Ishikawa (cell line): ENCODE measurements at regions not wholly inside any gene's neighbourhood (a gene's known extent, or its start where the extent isn't known, plus 50 kb on each side); places are given as distances from the start of the nearest gene placed in this dataset.

Source experiments
- CEBPB ChIP-seq: IDR thresholded peaks from 2 replicates; pipeline ENCODE4 v1.6.1; 2012
- CREB1 ChIP-seq: IDR thresholded peaks from 2 replicates; pipeline ENCODE4 v1.6.1; 2012; ENCODE audit warnings: low read depth
- EGR1 ChIP-seq: IDR thresholded peaks from 2 replicates; pipeline ENCODE4 v1.6.1; 2012
- EP300 ChIP-seq: IDR thresholded peaks from 2 replicates; pipeline ENCODE4 v1.6.1; 2012; ENCODE audit warnings: borderline replicate concordance
- FOXM1 ChIP-seq: IDR thresholded peaks from 2 replicates; pipeline ENCODE4 v1.6.1; 2012; ENCODE audit warnings: low read depth, borderline replicate concordance
- NFIC ChIP-seq: IDR thresholded peaks from 2 replicates; pipeline ENCODE4 v1.6.1; 2012
- RAD21 ChIP-seq: IDR thresholded peaks from 2 replicates; pipeline ENCODE4 v1.6.1; 2012; ENCODE audit warnings: low read depth
- REST ChIP-seq: IDR thresholded peaks from 2 replicates; pipeline ENCODE4 v1.6.1; 2012; ENCODE audit warnings: low read depth, mild to moderate bottlenecking
- TAF1 ChIP-seq: IDR thresholded peaks from 2 replicates; pipeline ENCODE4 v1.6.1; 2012; ENCODE audit warnings: low read depth, mild to moderate bottlenecking
- TCF12 ChIP-seq: IDR thresholded peaks from 2 replicates; pipeline ENCODE4 v1.6.1; 2012; ENCODE audit warnings: low read depth
- TEAD4 ChIP-seq: IDR thresholded peaks from 2 replicates; pipeline ENCODE4 v1.6.1; 2012
- USF1 ChIP-seq: IDR thresholded peaks from 2 replicates; pipeline ENCODE4 v1.6.1; 2012
- YY1 ChIP-seq: IDR thresholded peaks from 2 replicates; pipeline ENCODE4 v1.6.1; 2012; ENCODE audit warnings: low read depth
- ZBTB7A ChIP-seq: IDR thresholded peaks from 2 replicates; pipeline ENCODE4 v1.6.1; 2012; ENCODE audit warnings: low read depth
- TF ChIP-seq, protein P1 (sequence below): IDR thresholded peaks from 2 replicates; pipeline ENCODE4 v1.6.1; 2012

DNA sequence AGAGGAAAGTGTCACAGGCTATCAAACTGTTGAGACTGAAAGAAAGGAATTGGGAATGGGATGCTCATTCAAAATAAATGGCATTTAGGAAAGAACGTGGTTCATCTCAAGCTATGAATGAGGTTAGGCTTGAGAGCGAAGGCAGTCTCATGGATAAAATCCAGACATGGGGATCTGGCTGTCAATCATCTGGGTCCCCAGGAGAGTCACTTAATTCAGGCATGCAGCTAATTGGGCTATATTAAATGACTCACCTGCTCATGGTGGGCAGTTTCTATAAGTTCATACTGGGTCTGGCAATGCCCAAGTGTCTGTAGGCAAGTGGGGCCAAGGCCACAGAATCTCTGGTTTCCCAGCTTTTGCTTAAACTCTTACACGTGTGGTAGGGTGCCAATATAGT is 286.5 kb upstream of the SEMA6A start:
- TF ChIP-seq TEAD4 (no peak), NFIC (no peak), CEBPB (no peak), TCF12 (no peak), FOXM1 (no peak), CREB1 (no peak), ZBTB7A (no peak), REST (no peak), TAF1 (no peak), EGR1 (no peak), USF1 (no peak), YY1 (no peak)

GRCh38 chr5:116859666-116860320 is 285.2 kb upstream of the SEMA6A start:
- TF ChIP-seq FOXM1 (no peak), TEAD4 (no peak), EP300 (no peak), CREB1 (no peak), YY1 (no peak), USF1 (no peak), TAF1 (no peak), CEBPB (no peak), REST (no peak), NFIC (no peak), TCF12 (no peak), RAD21 (no peak), EGR1 (no peak), ZBTB7A (no peak)
- TF ChIP-seq, protein P1, sequence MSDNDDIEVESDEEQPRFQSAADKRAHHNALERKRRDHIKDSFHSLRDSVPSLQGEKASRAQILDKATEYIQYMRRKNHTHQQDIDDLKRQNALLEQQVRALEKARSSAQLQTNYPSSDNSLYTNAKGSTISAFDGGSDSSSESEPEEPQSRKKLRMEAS, result no peak

- TF ChIP-seq TEAD4 (no peak), CEBPB (no peak), FOXM1 (no peak), REST (no peak), EP300 (no peak), ZBTB7A (no peak), YY1 (no peak), EGR1 (no peak)
Observed at GRCh38 chr5:116858705-116859333, 284.2 kb upstream of the SEMA6A start.

DNA sequence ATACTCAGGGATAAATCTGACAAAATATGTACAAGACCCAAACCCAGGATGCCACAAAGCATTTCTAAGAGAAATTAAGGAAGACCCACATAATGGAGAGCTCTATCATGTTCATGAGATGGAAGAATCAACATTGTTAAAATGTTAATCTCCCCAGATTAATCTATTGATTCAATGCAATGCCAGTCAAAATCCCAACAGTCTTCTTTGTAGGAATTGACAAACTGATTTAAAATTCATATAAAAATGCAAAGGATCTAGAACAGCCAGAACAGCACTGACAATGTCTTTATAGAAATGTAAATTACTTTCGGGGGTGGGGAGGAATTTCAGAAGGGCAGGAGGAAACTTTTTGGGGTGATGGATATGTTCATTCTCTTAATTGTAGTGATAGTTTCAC is 281.6 kb upstream of the SEMA6A start:
- TF ChIP-seq ZBTB7A, result no peak
- TF ChIP-seq, protein P1, result no peak
- no peak for TF ChIP-seq REST
- TF ChIP-seq YY1, result no peak
- no peak for TF ChIP-seq USF1
- no peak for TF ChIP-seq TAF1
- no peak for TF ChIP-seq TEAD4
- TF ChIP-seq CREB1, result no peak
- no peak for TF ChIP-seq CEBPB
